ENCODE measurements at regions not wholly inside any gene's neighbourhood (a gene's known extent, or its start where the extent isn't known, plus 50 kb on each side); places are given as distances from the start of the nearest gene placed in this dataset.
"Not testable (repeated sequence)": the region's sequence is repeated elsewhere in the genome, so short reads cannot be mapped to it uniquely, and the experiment has no call there.

DNA sequence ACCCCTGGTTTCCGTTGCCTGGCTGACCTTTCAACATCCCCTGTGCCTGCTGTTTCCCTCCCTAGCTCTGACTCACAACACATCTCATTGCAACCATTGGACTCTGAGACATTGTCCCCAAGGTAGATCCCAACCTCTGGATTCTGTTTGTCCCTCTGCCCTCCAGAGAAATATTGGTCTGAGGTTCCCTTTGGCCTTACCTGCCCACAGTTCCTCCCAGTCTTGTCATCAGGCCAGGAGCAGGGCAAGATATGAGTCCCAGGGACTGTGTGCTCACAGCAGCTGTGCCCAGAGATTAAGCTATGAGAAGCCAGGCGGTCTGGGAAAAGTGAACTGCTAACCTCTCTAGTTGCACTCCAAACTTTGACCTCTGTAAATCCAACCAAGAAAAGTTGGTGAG is 168.2 kb upstream of the NR2F2 start:
- Histone ChIP-seq H3K27ac (ENCODE audit: low read length) (no peak overlapping the region), H3K36me3 (ENCODE audit: insufficient read depth, low read depth, low read length) (no peaks in the 10 kb centered on the region), H3K4me3 (ENCODE audit: low read length) (no peak overlapping the region), H3K9ac (ENCODE audit: low read depth, low read length) (no peak overlapping the region), H3K9me3 (ENCODE audit: insufficient read depth, low read depth, low read length) (no peaks in the 10 kb centered on the region), H3K27me3 (ENCODE audit: insufficient read depth, low read length) (no peaks in the 10 kb centered on the region), H3K4me1 (ENCODE audit: insufficient read depth, low read length) (peaks cover 24% of the 10 kb centered on the region)

DNA sequence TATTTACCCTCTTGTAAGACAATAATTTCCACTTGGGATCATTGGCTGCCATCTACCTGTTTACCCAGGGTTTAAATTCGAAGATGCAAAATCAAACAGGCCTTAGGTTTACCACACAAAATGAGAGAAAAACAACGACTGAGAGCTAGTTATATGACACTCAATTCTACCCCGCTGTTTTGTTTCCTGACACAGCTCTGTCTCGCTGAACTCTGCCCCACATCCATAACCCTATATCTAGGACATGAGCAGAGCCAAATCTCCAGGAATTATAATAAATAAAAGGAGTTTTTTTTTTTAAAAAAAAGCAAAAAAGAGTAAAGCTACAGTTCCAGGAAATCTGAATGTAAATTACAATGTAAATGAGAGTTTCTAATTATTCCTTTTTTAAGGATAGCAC is 165.4 kb upstream of the NR2F2 start:
- Histone ChIP-seq H3K4me3 (ENCODE audit: low read length) (no peak overlapping the region), H3K4me1 (ENCODE audit: insufficient read depth, low read length) (peaks cover 24% of the 10 kb centered on the region), H3K9me3 (ENCODE audit: insufficient read depth, low read depth, low read length) (peaks cover 9% of the 10 kb centered on the region; the same call in 1 of the 2 replicates), H3K9ac (ENCODE audit: low read depth, low read length) (no peak overlapping the region), H3K36me3 (ENCODE audit: insufficient read depth, low read depth, low read length) (no peaks in the 10 kb centered on the region), H3K27ac (ENCODE audit: low read length) (no peak overlapping the region), H3K27me3 (ENCODE audit: insufficient read depth, low read length) (no peaks in the 10 kb centered on the region)

DNA sequence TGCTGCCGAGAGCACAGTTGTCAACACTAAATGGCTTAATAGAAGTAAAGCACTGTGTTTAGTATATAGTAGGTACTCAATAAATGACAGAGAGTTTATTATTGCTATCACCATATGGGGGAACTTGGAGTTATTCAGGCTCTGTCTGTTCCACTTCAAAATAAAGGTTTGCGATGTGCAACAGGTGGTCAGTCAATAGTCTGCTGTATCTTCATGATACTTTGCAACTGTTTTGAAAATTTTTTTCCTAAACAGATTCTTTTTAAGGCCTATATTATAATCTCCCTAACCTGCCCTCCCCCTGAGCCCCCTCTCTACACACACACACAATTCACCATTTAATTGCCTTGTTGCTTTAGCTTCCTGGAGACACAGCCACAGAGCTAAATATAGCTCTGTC is 164.7 kb upstream of the NR2F2 start:
- H3K27me3 ChIP-seq (ENCODE audit: insufficient read depth, low read length) = no peaks in the 10 kb centered on the region
- H3K36me3 ChIP-seq (ENCODE audit: insufficient read depth, low read depth, low read length) = no peaks in the 10 kb centered on the region
- peaks cover 9% of the 10 kb centered on the region; the same call in 1 of the 2 replicates for H3K9me3 ChIP-seq (ENCODE audit: insufficient read depth, low read depth, low read length)
- no peak overlapping the region for H3K9ac ChIP-seq (ENCODE audit: low read depth, low read length)
- H3K4me1 ChIP-seq (ENCODE audit: insufficient read depth, low read length) = peaks cover 27% of the 10 kb centered on the region
- H3K4me3 ChIP-seq (ENCODE audit: low read length) = no peak overlapping the region
- no peak overlapping the region for H3K27ac ChIP-seq (ENCODE audit: low read length)

DNA sequence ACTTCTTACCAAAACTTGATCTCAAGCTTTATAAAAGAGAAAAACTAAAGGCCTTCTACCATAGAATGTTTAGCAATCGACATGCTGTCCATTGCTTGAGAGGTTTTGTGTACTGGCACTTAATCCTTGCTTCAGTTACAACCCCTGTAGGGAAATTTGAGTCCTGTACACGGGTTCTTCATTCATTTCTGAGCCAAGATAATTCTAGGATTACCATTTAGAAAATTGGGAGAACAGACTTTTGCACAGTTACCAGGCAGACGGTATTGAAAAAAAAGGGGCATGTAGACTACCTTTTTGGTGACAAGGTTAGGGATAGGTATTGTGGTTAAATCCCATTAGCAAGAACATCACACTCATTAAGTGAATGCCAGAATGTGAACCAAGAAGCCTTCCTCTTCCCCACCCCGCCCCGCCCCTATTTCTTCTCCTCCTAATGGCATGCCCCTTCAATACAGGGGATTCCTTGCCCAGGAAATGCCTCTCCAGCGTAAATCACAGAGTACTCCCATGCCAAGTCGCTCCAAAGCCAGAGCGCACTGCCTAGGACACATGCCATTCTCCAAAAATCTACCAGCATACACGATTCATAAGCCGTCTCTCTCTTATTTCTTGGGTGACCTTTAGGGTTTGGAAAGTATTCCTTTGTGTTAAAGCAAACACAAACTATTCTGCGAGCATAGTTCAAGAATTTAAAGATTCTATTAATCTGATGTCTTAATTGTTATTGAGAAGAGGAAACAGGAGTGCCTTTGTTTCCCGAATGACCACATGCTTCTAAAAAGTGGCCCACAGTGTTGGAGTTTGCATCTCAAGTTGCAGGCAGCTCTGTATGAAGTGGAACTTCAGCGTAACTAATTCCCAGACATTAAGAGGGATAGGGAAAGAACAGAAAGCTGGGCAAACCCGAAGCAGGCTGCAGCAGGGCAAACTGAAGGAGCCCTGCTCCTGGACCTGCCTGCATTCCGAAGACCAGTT is 164.0 kb upstream of the NR2F2 start:
- Histone ChIP-seq H3K4me3 (ENCODE audit: low read length) (peak overlapping the region; percentile 39; the same call in 1 of the 2 replicates), H3K9me3 (ENCODE audit: insufficient read depth, low read depth, low read length) (peaks cover 9% of the 10 kb centered on the region; the same call in 1 of the 2 replicates), H3K9ac (ENCODE audit: low read depth, low read length) (peak overlapping the region; percentile 3; the same call in 1 of the 2 replicates), H3K36me3 (ENCODE audit: insufficient read depth, low read depth, low read length) (no peaks in the 10 kb centered on the region), H3K27ac (ENCODE audit: low read length) (no peak overlapping the region), H3K27me3 (ENCODE audit: insufficient read depth, low read length) (no peaks in the 10 kb centered on the region), H3K4me1 (ENCODE audit: insufficient read depth, low read length) (peaks cover 34% of the 10 kb centered on the region)

DNA sequence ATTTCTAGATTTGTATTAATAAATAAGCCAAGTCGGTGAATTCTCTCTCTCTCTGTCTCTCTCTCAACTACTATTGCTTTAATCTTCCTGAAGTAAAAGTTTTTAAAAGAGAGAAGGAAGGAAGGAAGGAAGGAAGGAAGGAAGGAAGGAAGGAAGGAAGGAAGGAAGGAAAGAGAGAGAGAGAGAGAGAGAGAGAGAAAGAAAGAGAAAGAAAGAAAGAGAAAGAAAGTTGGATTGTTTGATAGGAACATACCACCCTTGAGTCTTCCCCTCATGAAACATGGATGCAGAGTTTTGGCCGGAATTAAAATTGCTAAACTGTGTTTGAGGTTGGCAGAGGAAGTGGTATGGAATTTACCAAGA is 159.9 kb upstream of the NR2F2 start:
- H3K27ac ChIP-seq (ENCODE audit: low read length); H3K9ac ChIP-seq (ENCODE audit: low read depth, low read length); H3K27me3 ChIP-seq (ENCODE audit: insufficient read depth, low read length); H3K9me3 ChIP-seq (ENCODE audit: insufficient read depth, low read depth, low read length); H3K36me3 ChIP-seq (ENCODE audit: insufficient read depth, low read depth, low read length); H3K4me3 ChIP-seq (ENCODE audit: low read length): not testable (repeated sequence)
- H3K4me1 ChIP-seq (ENCODE audit: insufficient read depth, low read length) = peaks cover 37% of the 10 kb centered on the region

DNA sequence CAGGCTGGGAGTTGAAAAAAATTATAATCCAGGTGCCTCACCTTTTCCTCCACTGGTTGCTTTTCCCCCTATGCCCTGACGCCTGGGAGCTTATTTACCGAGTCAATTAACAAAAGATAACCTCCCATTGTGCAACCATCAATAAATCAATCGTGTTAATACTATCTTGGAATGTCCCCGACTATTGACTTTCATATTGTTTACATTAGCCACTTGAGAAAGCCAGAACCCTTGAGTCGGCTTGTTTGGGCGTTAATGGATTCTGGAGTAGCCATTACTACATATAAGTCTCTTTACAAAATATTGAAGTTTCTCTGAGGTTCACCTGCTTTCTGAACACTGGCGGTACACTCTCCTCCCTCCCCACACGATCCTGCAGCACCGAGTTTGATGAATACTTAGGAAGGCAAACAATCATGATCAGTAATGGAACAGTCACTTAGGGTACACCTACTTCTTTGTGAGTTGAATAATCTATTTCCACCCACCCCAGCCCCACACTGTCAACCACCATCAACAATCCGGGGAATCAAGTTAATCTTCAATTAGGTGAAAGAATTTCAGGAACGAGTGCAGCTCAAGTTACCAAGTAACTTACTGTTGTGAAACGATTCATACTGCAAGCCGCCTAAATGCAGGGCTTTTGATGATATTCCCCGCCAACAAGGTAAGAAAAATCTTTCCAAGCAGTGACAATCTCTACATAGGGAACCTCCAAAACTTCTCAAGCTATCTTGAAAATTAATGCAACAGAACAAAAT is 159.3 kb upstream of the NR2F2 start:
- H3K36me3 ChIP-seq (ENCODE audit: insufficient read depth, low read depth, low read length) = no peaks in the 10 kb centered on the region
- peak overlapping the region; percentile 13; the same call in 1 of the 2 replicates for H3K4me3 ChIP-seq (ENCODE audit: low read length)
- no peak overlapping the region for H3K9ac ChIP-seq (ENCODE audit: low read depth, low read length)
- peaks cover 9% of the 10 kb centered on the region; the same call in 1 of the 2 replicates for H3K9me3 ChIP-seq (ENCODE audit: insufficient read depth, low read depth, low read length)
- peaks cover 32% of the 10 kb centered on the region for H3K4me1 ChIP-seq (ENCODE audit: insufficient read depth, low read length)
- H3K27me3 ChIP-seq (ENCODE audit: insufficient read depth, low read length) = no peaks in the 10 kb centered on the region
- no peak overlapping the region for H3K27ac ChIP-seq (ENCODE audit: low read length)

DNA sequence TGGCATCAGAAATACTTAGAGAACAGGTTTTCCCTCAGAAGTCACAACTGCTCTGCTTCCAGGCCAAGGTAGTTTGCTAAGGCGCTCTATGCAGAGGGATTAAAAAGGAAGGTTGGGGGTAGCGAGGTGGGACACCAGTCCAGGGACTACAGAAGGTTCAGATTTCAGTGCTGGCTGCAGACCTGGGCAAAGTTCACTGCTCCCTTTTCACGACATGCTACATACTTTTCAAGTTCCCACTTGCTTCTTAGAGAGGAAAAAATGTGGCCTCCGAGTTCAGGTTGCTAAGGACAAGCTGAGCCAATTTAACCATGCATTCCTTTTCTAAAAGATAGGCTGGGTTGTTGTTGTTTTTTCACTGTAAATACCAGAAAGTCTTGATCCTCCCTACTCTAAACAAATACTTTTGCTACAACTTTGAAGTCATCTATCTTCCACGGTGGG is 158.6 kb upstream of the NR2F2 start:
- Histone ChIP-seq H3K27me3 (ENCODE audit: insufficient read depth, low read length) (no peaks in the 10 kb centered on the region), H3K36me3 (ENCODE audit: insufficient read depth, low read depth, low read length) (no peaks in the 10 kb centered on the region), H3K4me1 (ENCODE audit: insufficient read depth, low read length) (peaks cover 25% of the 10 kb centered on the region), H3K9ac (ENCODE audit: low read depth, low read length) (no peak overlapping the region), H3K4me3 (ENCODE audit: low read length) (0 out of 2 replicates have a peak overlapping the region, but pooled peaks have one; percentile 6), H3K9me3 (ENCODE audit: insufficient read depth, low read depth, low read length) (peaks cover 9% of the 10 kb centered on the region; the same call in 1 of the 2 replicates), H3K27ac (ENCODE audit: low read length) (no peak overlapping the region)

DNA sequence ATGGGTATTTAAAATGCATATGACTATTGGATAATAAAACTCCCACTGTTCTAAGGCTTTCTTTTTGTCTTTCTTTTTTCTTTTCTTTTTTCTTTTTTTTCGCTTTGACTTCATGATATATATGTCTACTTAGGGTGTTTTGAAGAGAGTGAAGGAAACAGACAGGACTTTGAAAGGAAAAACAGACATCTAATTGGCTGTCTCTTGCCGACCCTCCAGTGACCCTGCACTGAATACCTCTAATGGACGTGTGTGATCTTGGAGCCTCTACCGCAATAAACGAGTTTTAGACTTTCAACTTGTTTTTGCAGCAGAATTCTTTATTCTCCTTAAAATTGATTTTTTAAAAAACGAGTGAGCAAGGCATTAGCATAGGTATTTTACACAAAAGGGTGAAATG is 158.1 kb upstream of the NR2F2 start:
- no peaks in the 10 kb centered on the region for H3K27me3 ChIP-seq (ENCODE audit: insufficient read depth, low read length)
- H3K9me3 ChIP-seq (ENCODE audit: insufficient read depth, low read depth, low read length) = peaks cover 9% of the 10 kb centered on the region; the same call in 1 of the 2 replicates
- peaks cover 20% of the 10 kb centered on the region for H3K4me1 ChIP-seq (ENCODE audit: insufficient read depth, low read length)
- no peaks in the 10 kb centered on the region for H3K36me3 ChIP-seq (ENCODE audit: insufficient read depth, low read depth, low read length)
- H3K9ac ChIP-seq (ENCODE audit: low read depth, low read length) = no peak overlapping the region
- H3K4me3 ChIP-seq (ENCODE audit: low read length) = no peak overlapping the region
- H3K27ac ChIP-seq (ENCODE audit: low read length) = no peak overlapping the region

DNA sequence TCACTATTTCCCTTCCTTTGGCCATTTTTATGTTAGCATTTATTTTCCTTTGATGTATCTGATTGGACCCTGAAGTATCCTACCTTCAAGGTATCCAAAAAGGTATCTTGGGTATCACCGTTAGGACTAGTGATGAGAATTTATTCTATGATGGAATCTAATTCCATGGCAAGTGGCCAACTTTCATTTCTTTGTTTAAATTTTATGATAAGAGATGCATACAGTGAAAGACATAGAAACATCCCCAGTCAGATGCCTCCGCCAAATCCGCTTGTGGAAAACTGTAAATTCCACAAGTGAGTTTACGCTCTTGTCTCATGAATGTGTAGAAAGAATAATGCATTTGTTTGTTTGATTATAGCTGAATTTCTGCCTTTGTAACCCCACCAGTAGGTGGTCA is 153.7 kb upstream of the NR2F2 start:
- H3K9ac ChIP-seq (ENCODE audit: low read depth, low read length) = no peak overlapping the region
- no peaks in the 10 kb centered on the region for H3K36me3 ChIP-seq (ENCODE audit: insufficient read depth, low read depth, low read length)
- no peaks in the 10 kb centered on the region for H3K9me3 ChIP-seq (ENCODE audit: insufficient read depth, low read depth, low read length)
- no peak overlapping the region for H3K4me3 ChIP-seq (ENCODE audit: low read length)
- H3K27me3 ChIP-seq (ENCODE audit: insufficient read depth, low read length) = no peaks in the 10 kb centered on the region
- peaks cover 12% of the 10 kb centered on the region; the same call in 1 of the 2 replicates for H3K4me1 ChIP-seq (ENCODE audit: insufficient read depth, low read length)
- no peak overlapping the region for H3K27ac ChIP-seq (ENCODE audit: low read length)

DNA sequence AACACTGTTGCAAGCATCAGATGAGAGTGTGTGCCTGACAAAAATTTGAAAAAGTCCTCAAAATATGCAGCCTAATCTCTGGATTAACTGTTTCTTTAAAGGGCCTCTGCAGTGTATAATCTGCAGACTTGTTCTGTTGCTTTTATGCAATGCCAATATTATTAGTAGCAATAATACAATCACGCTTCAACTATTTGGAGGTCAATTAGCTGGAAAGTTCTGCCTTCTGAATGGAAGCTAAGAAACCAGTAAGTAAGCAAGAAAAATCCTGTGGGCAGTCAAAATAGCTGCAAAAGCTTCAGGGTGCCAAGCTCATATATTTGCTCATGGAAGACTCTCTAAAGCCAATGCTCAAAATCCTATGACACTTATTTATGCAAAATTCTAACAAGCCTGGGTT is 153.2 kb upstream of the NR2F2 start:
- Histone ChIP-seq H3K4me1 (ENCODE audit: insufficient read depth, low read length) (peaks cover 7% of the 10 kb centered on the region; the same call in 1 of the 2 replicates), H3K9ac (ENCODE audit: low read depth, low read length) (no peak overlapping the region), H3K27ac (ENCODE audit: low read length) (no peak overlapping the region), H3K4me3 (ENCODE audit: low read length) (no peak overlapping the region), H3K36me3 (ENCODE audit: insufficient read depth, low read depth, low read length) (no peaks in the 10 kb centered on the region), H3K9me3 (ENCODE audit: insufficient read depth, low read depth, low read length) (no peaks in the 10 kb centered on the region), H3K27me3 (ENCODE audit: insufficient read depth, low read length) (no peaks in the 10 kb centered on the region)

DNA sequence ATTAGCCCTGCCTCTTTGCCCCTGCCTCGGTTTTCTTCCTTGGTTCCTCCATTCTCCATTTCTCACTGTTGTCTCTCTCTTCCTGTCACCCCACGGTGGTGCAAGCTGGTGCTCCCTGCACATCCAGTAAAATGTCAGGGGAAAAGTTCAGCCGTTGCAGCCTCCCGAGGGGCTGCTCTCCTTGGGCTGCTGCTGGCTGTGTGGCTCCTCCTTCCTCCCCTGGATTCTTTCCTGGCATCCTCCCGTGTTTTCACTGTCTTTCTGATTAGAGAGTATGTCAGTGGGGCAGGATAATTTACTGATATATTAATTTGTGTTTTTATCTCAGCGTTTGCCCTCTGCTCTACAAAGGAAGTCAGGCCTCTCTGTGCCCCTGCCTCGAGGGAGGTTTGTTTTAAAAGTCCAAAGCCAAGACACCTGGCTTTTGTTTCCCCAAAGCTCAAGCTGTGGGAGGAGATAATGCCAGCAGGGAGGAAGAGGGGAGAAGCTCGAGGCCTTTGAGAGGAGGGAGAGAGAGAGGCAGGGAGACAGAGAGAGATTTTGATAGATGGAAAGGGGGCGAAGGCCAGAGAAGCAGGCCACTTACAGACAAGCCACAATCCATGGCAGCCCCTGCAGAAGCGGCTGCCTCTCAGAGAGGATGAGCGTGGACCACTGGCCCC is 150.3 kb upstream of the NR2F2 start:
- Histone ChIP-seq H3K36me3 (ENCODE audit: insufficient read depth, low read depth, low read length) (no peaks in the 10 kb centered on the region), H3K4me1 (ENCODE audit: insufficient read depth, low read length) (peaks cover 19% of the 10 kb centered on the region), H3K27me3 (ENCODE audit: insufficient read depth, low read length) (no peaks in the 10 kb centered on the region), H3K9me3 (ENCODE audit: insufficient read depth, low read depth, low read length) (no peaks in the 10 kb centered on the region), H3K4me3 (ENCODE audit: low read length) (no peak overlapping the region), H3K27ac (ENCODE audit: low read length) (no peak overlapping the region), H3K9ac (ENCODE audit: low read depth, low read length) (no peak overlapping the region)

All from iPS-20b (cell line).